Sigmoid colon (tissue), 4 donors: ENCODE measurements at regions not wholly inside any gene's neighbourhood (a gene's known extent, or its start where the extent isn't known, plus 50 kb on each side); places are given as distances from the start of the nearest gene placed in this dataset.

Source experiments
- EP300 ChIP-seq, 4 donors: sonication (generic); formaldehyde crosslinking; IDR thresholded peaks; one replicate each; pipeline ENCODE4 v1.6.1; 2017; ENCODE audit warnings: antibody characterized with exemption in 4 of 4
- POLR2A ChIP-seq, 2 donors: fragments of 450-650 bp; IDR thresholded peaks; one replicate each; pipeline ENCODE4 v1.6.1; 2016; ENCODE audit warnings: antibody characterized with exemption in 2 of 2, mild to moderate bottlenecking in 2 of 2, moderate library complexity in 2 of 2
- POLR2AphosphoS5 ChIP-seq, 4 donors: sonication (generic); formaldehyde crosslinking; IDR thresholded peaks; one replicate each; pipeline ENCODE4 v1.6.1; 2017; ENCODE audit warnings: antibody characterized with exemption in 4 of 4
- TF ChIP-seq, protein P1 (sequence below), 4 experiments: fragments of 450-650 bp in 3 of 4; fragments of 200-600 bp in 1 of 4; IDR thresholded peaks; one replicate each; pipeline ENCODE4 v1.5.1; 2016 to 2019; ENCODE audit warnings: antibody characterized with exemption in 4 of 4, mild to moderate bottlenecking in 3 of 4, moderate library complexity in 2 of 4

DNA sequence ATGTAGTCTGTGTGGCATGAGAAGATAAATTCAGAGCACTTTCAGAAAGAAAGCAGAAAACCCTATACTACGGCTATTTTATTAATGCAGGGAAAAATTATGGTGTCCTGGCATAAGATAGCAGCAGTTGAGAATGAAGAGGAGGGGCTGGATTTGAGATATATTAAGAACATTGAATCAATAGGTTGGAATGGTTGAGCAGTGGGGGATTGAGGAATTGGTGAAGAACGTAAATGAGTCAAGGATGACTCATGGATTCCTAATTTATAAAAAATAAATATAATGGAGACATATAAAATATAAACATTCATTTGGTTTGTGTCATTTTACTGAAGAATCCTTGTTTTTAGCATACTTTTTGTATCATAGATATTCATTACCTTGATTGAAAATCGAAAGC, 234.3 kb upstream of the ADAMTS5 start:
- TF ChIP-seq, protein P1, sequence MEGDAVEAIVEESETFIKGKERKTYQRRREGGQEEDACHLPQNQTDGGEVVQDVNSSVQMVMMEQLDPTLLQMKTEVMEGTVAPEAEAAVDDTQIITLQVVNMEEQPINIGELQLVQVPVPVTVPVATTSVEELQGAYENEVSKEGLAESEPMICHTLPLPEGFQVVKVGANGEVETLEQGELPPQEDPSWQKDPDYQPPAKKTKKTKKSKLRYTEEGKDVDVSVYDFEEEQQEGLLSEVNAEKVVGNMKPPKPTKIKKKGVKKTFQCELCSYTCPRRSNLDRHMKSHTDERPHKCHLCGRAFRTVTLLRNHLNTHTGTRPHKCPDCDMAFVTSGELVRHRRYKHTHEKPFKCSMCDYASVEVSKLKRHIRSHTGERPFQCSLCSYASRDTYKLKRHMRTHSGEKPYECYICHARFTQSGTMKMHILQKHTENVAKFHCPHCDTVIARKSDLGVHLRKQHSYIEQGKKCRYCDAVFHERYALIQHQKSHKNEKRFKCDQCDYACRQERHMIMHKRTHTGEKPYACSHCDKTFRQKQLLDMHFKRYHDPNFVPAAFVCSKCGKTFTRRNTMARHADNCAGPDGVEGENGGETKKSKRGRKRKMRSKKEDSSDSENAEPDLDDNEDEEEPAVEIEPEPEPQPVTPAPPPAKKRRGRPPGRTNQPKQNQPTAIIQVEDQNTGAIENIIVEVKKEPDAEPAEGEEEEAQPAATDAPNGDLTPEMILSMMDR (IDR thresholded peaks at IDR 0.05): no peak
- TF ChIP-seq POLR2A (IDR thresholded peaks at IDR 0.05) (no peak), EP300 (IDR thresholded peaks at IDR 0.05) (no peak), POLR2AphosphoS5 (IDR thresholded peaks at IDR 0.05) (no peak)
